Spleen (tissue), 11 donors: ENCODE measurements at regions not wholly inside any gene's neighbourhood (a gene's known extent, or its start where the extent isn't known, plus 50 kb on each side); places are given as distances from the start of the nearest gene placed in this dataset.

Experiments
- DNase-seq: peaks from one replicate; pipeline ENCODE4 v3.0.0-alpha.2; 2020
- H3K27ac ChIP-seq, 8 donors: fragments of 200-600 bp; sonication (generic) in 7 of 8; 1 replicate in 4 of 8; 2 replicates in 4 of 8; pipeline versions ENCODE4 v1.5.0 to v1.8.0; 2016 to 2021; ENCODE audit warnings: inconsistent platforms in 4 of 8, mild to moderate bottlenecking in 4 of 8, moderate library complexity in 1 of 8
- H3K27me3 ChIP-seq, 7 donors: fragments of 200-600 bp; sonication (generic) in 6 of 7; replicated peaks in 1 of 7; 1 replicate in 4 of 7; 2 replicates in 3 of 7; pipeline versions ENCODE4 v1.5.0 to v1.8.0; 2016 to 2021; ENCODE audit warnings: inconsistent platforms in 3 of 7, mild to moderate bottlenecking in 1 of 7
- H3K36me3 ChIP-seq, 6 donors: fragments of 200-600 bp; sonication (generic) in 5 of 6; 1 replicate in 4 of 6; 2 replicates in 2 of 6; pipeline versions ENCODE4 v1.5.0 to v1.8.0; 2016 to 2021; ENCODE audit warnings: inconsistent platforms in 2 of 6
- H3K4me1 ChIP-seq, 6 donors: fragments of 200-600 bp; sonication (generic) in 5 of 6; 1 replicate in 3 of 6; 2 replicates in 3 of 6; pipeline versions ENCODE4 v1.5.0 to v1.8.0; 2016 to 2021; ENCODE audit warnings: inconsistent platforms in 3 of 6
- H3K4me3 ChIP-seq, 8 donors: fragments of 200-600 bp; sonication (generic) in 7 of 8; 1 replicate in 4 of 8; 2 replicates in 4 of 8; pipeline versions ENCODE4 v1.5.0 to v1.8.0; 2016 to 2021; ENCODE audit warnings: inconsistent platforms in 4 of 8, mild to moderate bottlenecking in 4 of 8, moderate library complexity in 2 of 8
- H3K9me3 ChIP-seq, 8 donors: fragments of 200-600 bp; sonication (generic) in 7 of 8; 1 replicate in 4 of 8; 2 replicates in 4 of 8; pipeline versions ENCODE4 v1.5.0 to v1.8.0; 2016 to 2021; ENCODE audit warnings: inconsistent platforms in 4 of 8
- POLR2A ChIP-seq, 3 donors: fragments of 450-650 bp; IDR thresholded peaks; one replicate each; pipeline ENCODE4 v1.5.1; 2017; ENCODE audit warnings: antibody characterized with exemption in 3 of 3, mild to moderate bottlenecking in 1 of 3
- POLR2AphosphoS5 ChIP-seq, 3 donors: sonication (generic); formaldehyde crosslinking; IDR thresholded peaks; one replicate each; pipeline ENCODE4 v1.5.1; 2017; ENCODE audit warnings: antibody characterized with exemption in 3 of 3
- WGBS, 5 donors: extraction: QIAGEN DNeasy Blood & Tissue Kit in 3 of 5; methylation state at CpG; one replicate each; pipeline versions ENCODE4 v1.1.5 to v1.1.7; 2013 to 2018; 5-methylcytosine and 5-hydroxymethylcytosine counted together
- intact Hi-C: fragments of 100-400 bp; cut with DNase I; formaldehyde crosslinking; loops from one replicate; pipeline ENCODE4 v1.15.0; 2023; ENCODE audit warnings: low total_unique reads
- TF ChIP-seq, protein P1 (sequence below), 11 experiments: fragments of 200-600 bp in 7 of 11; fragments of 450-650 bp in 4 of 11; sonication (generic) in 4 of 11; IDR thresholded peaks in 8 of 11; conservative IDR thresholded peaks in 3 of 11; 1 replicate in 7 of 11; 2 replicates in 4 of 11; pipeline versions ENCODE4 v1.4.0 to v1.8.0; 2016 to 2021; ENCODE audit warnings: antibody characterized with exemption in 11 of 11, inconsistent platforms in 4 of 11, mild to moderate bottlenecking in 1 of 11
- donor health status: healthy with polysubstance abuse.
- donor health status: DM: no; HTN: no; CAD: no; lungs with moderate emphysema.
- donor health status: DM: no; HTN: no; CAD: no.
- donor health status: Bipolar disorder and iron deficiency.
- donor health status: healthy.
- donor health status: DM: no; HTN: no; CAD: no.
- donor health status: DM: yes; HTN: yes; CAD: no.

DNA sequence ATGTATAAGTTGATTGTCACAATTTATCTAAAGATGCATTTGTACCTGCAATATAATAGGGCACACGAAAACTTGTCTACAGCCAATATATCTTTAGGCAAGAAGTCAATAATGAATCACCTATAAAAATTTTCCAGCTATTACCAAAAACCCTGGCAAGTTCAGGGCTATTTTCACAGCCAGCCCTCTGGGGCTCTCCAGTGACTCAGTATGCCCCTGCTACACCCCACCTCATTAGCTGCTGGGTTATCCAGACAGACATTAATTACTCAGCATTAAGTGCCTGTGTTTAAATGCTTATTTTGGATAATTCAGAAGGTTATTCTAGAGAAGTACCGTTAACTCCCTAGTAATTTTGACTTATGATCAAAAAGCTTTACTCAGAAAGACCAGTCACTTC lies 220.2 kb downstream of the TBX15 start:
- no peak overlapping the region for H3K4me3 ChIP-seq
- no peak overlapping the region for H3K27ac ChIP-seq
- intact Hi-C loops = no loop called here
- no peaks in the 10 kb centered on the region for H3K36me3 ChIP-seq
- TF ChIP-seq POLR2AphosphoS5 (IDR thresholded peaks at IDR 0.05) (no peak), POLR2A (IDR thresholded peaks at IDR 0.05) (no peak)
- TF ChIP-seq, protein P1, sequence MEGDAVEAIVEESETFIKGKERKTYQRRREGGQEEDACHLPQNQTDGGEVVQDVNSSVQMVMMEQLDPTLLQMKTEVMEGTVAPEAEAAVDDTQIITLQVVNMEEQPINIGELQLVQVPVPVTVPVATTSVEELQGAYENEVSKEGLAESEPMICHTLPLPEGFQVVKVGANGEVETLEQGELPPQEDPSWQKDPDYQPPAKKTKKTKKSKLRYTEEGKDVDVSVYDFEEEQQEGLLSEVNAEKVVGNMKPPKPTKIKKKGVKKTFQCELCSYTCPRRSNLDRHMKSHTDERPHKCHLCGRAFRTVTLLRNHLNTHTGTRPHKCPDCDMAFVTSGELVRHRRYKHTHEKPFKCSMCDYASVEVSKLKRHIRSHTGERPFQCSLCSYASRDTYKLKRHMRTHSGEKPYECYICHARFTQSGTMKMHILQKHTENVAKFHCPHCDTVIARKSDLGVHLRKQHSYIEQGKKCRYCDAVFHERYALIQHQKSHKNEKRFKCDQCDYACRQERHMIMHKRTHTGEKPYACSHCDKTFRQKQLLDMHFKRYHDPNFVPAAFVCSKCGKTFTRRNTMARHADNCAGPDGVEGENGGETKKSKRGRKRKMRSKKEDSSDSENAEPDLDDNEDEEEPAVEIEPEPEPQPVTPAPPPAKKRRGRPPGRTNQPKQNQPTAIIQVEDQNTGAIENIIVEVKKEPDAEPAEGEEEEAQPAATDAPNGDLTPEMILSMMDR (IDR thresholded peaks at IDR 0.05 in 8 of 11, conservative IDR thresholded peaks at IDR 0.05 in 3 of 11) = no peak
- H3K4me1 ChIP-seq = no peaks in the 10 kb centered on the region
- DNase-seq = no peak
- H3K27me3 ChIP-seq = no peaks in the 10 kb centered on the region
- peaks cover 0 to 25% (median 16%) of the 10 kb centered on the region in 8 donors for H3K9me3 ChIP-seq
- WGBS, 5 donors = 44 to 81% (median 68%) methylated on average over 2 of the region's 2 CpGs

GRCh38 chr1:118753976-118754375 lies 234.2 kb downstream of the TBX15 start:
- H3K4me1 ChIP-seq = no peaks in the 10 kb centered on the region
- intact Hi-C loops = no loop called here

DNA sequence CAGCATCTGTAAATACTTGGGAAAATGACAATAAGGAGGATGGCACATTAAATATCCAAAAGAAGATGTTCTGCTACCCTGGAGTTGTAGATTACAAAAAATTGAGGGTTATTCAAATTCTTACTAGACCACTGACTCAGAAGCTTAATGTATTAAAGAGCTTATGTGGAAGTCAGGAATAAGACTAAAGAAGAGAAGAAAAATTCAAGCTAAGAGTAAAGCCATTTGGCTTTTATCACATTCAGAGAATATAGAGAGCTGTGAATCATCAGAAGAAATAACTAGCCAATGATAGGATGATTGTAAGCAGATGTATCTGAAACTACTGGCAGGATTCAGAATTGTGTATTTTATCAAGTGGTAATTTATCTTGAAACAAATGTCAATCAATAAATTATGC lies 237.0 kb downstream of the TBX15 start:
- intact Hi-C loops = no loop called here
- H3K27me3 ChIP-seq = no peaks in the 10 kb centered on the region
- no peak overlapping the region for H3K27ac ChIP-seq
- DNase-seq = no peak
- no peaks in the 10 kb centered on the region for H3K4me1 ChIP-seq
- H3K9me3 ChIP-seq = peaks cover 0 to 13% (median 2%) of the 10 kb centered on the region in 8 donors
- H3K4me3 ChIP-seq = no peak overlapping the region
- H3K36me3 ChIP-seq = no peaks in the 10 kb centered on the region
- TF ChIP-seq POLR2A (IDR thresholded peaks at IDR 0.05) = no peak

More at GRCh38 chr1:118753976-118754375, 234.2 kb downstream of the TBX15 start:
- Histone ChIP-seq H3K36me3 (no peaks in the 10 kb centered on the region), H3K27me3 (no peaks in the 10 kb centered on the region), H3K27ac (no peak overlapping the region), H3K4me3 (no peak overlapping the region), H3K9me3 (no peaks in the 10 kb centered on the region)
- 32 to 87% (median 73%) methylated on average over 1 of the region's 1 CpG for WGBS, 5 donors
- TF ChIP-seq POLR2AphosphoS5 (IDR thresholded peaks at IDR 0.05) = no peak
- no peak for TF ChIP-seq POLR2A (IDR thresholded peaks at IDR 0.05)
- TF ChIP-seq, protein P1 (IDR thresholded peaks at IDR 0.05 in 8 of 11, conservative IDR thresholded peaks at IDR 0.05 in 3 of 11) = no peak
- DNase-seq = no peak

- 80 to 100% (median 89%) methylated on average over 1 of the region's 1 CpG for WGBS, 5 donors
- intact Hi-C loops = no loop called here
- no peaks in the 10 kb centered on the region for H3K27me3 ChIP-seq
- no peaks in the 10 kb centered on the region for H3K4me1 ChIP-seq
- DNase-seq = no peak
- no peaks in the 10 kb centered on the region for H3K36me3 ChIP-seq
- TF ChIP-seq POLR2AphosphoS5 (IDR thresholded peaks at IDR 0.05) (no peak), POLR2A (IDR thresholded peaks at IDR 0.05) (no peak)
- TF ChIP-seq, protein P1 (IDR thresholded peaks at IDR 0.05 in 8 of 11, conservative IDR thresholded peaks at IDR 0.05 in 3 of 11) = no peak
- peaks cover 0 to 16% (median 2%) of the 10 kb centered on the region in 8 donors for H3K9me3 ChIP-seq
- no peak overlapping the region for H3K27ac ChIP-seq
- H3K4me3 ChIP-seq = no peak overlapping the region
These were observed 243.7 kb downstream of the TBX15 start for GRCh38 chr1:118744420-118744819.

DNA sequence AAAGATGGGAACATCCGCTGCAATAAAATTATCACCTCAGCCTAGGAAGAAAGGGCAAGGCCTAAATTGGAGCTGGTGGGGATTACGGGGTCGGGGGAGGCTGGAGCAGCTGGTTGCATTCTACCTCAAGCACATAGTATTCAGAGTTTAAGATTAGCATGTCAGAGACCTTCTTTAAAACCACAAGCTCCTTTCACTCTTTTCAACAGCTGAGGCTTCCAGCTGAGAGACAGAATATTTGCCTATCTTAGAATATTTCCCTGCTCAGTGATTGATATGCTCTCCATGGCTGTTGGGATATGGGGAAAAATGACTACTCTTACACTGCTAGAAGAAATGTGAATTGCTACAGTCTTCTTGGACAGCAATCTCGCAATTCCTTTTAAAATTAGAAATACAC lies 248.6 kb downstream of the TBX15 start:
- Histone ChIP-seq H3K9me3 (peaks cover 0 to 10% (median 0%) of the 10 kb centered on the region in 8 donors), H3K4me1 (no peaks in the 10 kb centered on the region), H3K36me3 (no peaks in the 10 kb centered on the region), H3K4me3 (no peak overlapping the region), H3K27me3 (no peaks in the 10 kb centered on the region), H3K27ac (no peak overlapping the region)
- 48 to 54% (median 49%) methylated on average over 4 of the region's 4 CpGs for WGBS, 5 donors
- TF ChIP-seq, protein P1 (IDR thresholded peaks at IDR 0.05 in 8 of 11, conservative IDR thresholded peaks at IDR 0.05 in 3 of 11) = no peak
- TF ChIP-seq POLR2AphosphoS5 (IDR thresholded peaks at IDR 0.05) = no peak
- no peak for TF ChIP-seq POLR2A (IDR thresholded peaks at IDR 0.05)
- intact Hi-C loops = no loop called here
- DNase-seq = no peak
